Cardiac septum (tissue), 1 donor: ENCODE measurements at regions not wholly inside any gene's neighbourhood (a gene's known extent, or its start where the extent isn't known, plus 50 kb on each side); places are given as distances from the start of the nearest gene placed in this dataset.
"Not testable (repeated sequence)": the region's sequence is repeated elsewhere in the genome, so short reads cannot be mapped to it uniquely, and the experiment has no call there.

Source experiments
- DNase-seq: peaks from one replicate; pipeline ENCODE4 v3.0.0-alpha.2; 2020; ENCODE audit warnings: low spot score
- intact Hi-C: fragments of 100-400 bp; cut with DNase I; formaldehyde crosslinking; loops from one replicate; pipeline ENCODE4 v1.14.0; 2022
- donor health status: DM: no; HTN: no; CAD: no.

DNA sequence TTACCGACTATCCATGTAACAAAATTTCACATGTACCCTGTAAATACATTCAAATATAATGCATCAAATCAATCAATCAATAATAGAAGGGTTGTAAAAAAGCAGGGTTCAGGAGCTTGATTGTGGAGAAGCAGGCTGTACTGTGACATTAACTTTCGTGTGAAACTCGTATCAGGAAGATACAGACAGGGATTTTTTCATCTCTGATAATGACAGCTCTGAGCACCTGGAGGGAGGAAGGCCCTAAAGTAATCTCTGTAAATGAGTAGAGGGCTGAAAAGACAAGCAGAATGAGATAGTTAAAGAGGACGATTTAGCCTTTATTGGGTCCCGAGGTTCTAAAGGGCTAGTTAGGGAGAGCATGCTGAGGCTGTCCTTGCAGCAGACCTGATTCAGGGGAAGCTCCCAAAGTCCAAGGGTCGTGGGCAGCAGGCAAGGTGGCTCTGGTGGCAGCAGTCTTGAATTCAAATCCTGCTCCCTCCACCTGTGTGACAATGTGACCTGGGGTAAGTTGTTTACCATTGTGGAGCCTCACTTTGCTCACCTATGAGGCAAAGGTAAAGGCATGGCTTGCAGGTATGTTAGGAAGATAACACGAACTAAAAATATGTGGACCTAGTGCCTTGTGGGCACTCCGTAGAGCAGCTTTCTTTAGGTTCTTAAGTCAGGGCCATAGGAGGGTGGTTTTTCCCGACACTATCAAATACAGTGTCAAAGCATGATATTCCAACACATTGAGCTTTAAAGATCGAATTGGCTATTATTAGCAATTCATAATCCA is 219.4 kb upstream of the MYLIP start:
- intact Hi-C loops = no loop called here

DNA sequence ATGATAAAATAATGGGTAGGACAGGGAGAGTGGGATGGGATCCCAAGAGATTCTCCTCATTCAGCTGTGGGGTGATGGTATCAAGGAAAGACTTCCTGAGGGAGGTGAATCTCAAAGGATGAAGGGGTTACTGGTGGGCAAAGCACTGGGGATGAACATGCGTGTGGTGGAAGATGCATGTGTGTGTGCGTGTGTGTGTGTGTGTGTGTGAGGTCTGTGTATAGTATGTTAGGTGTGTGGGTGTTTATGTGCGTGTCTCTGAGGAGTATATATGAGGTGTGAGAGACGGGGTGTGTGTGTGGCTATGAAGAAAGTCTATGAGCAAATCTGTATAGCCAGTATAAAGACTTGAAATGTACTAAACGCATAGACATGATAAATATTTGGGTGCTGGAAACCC is 220.0 kb upstream of the MYLIP start:
- intact Hi-C loops = no loop called here
- DNase-seq = no peak

More for the DNA sequence above, 219.4 kb upstream of the MYLIP start:
- DNase-seq = no peak

- intact Hi-C loops = no loop called here
- DNase-seq = no peak
Measured at GRCh38 chr6:15907914-15908518, 220.9 kb upstream of the MYLIP start.

- DNase-seq, intact Hi-C loops: not testable (repeated sequence)
Measured at GRCh38 chr6:15907220-15907913, 221.5 kb upstream of the MYLIP start.

DNA sequence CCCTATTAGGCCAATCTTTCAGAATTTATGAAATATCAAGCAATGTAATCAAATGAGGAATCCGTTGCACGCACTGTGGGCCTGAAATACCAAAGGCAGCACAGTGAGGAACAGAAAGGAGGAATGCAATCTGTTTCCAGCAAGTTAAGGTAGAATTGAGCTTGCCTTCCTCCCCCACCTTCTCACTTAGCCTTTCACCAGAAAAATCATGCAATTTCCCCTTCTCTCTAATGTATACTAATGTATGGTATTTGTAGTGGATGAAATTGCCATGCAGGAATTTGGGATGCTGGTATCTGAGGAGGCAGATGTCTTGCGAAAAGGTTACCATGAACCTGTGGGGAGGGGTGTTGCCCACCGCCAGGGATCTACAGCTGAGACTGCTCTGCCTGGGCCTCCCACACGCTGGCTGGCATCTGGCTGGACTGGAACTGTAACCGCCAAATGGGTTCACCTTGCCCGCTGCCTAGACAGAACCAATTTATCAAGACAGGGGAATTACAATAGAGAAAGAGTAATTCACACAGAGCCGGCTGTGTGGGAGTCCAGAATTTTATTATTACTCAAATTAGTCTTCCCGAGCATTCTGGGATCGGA is 222.4 kb upstream of the MYLIP start:
- DNase-seq = no peak
- intact Hi-C loops = no loop called here

GRCh38 chr6:15905488-15906419 is 223.1 kb upstream of the MYLIP start:
- intact Hi-C loops = no loop called here
- DNase-seq = no peak

GRCh38 chr6:15904651-15905376 is 224.1 kb upstream of the MYLIP start:
- intact Hi-C loops = no loop called here
- no peak for DNase-seq

DNA sequence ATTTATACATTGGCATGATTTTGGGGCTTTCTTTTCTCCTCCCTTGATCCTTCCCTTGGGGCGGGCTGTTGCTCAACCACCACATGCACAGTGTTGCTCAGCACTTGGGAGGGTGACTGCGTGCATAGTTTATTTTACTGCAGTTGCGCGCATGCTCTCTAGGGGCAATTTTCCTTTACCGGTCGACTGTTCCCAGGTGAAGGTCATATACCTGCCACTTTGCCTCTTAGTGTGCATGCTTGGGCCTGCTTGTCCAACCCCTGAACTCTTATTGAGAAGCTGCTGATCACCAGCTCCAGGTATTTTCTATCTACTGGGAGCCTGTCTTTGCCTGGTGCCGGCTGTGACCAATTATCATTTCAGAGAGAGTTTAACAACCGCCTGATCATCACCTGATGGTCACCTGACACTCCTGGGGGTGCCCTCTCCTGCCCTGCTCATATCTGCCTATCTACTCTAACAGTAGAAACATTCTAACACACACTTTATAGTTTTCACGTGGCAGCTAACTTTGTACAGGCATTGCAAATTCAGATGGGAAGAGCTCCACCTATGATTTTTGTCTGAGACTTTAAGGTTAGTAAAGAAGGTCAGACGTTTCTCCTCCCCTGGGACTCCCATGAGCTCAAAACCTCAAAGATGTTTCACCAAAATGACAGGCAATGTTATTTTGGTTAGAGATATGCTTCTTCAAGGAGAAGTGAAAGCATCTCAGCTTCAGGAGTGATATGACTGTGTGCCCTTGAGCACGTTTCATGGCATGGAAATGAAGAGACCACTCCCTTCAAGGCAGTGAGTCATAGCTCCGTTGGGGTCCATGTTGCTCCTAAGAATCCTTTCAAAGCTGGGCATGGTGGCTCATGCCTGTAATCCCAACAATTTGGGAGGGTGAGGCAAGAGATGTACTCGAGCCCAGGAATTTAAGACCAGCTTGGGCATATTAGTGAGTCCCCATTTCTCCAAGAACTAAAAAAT is 227.5 kb upstream of the MYLIP start:
- no peak for DNase-seq
- intact Hi-C loops = no loop called here

GRCh38 chr6:15898693-15899092 is 230.2 kb upstream of the MYLIP start:
- no peak for DNase-seq
- intact Hi-C loops = loop anchor here (5.0 kb wide), 1 partner anchor 64 kb away; no protein-coding TSS in a partner anchor

DNA sequence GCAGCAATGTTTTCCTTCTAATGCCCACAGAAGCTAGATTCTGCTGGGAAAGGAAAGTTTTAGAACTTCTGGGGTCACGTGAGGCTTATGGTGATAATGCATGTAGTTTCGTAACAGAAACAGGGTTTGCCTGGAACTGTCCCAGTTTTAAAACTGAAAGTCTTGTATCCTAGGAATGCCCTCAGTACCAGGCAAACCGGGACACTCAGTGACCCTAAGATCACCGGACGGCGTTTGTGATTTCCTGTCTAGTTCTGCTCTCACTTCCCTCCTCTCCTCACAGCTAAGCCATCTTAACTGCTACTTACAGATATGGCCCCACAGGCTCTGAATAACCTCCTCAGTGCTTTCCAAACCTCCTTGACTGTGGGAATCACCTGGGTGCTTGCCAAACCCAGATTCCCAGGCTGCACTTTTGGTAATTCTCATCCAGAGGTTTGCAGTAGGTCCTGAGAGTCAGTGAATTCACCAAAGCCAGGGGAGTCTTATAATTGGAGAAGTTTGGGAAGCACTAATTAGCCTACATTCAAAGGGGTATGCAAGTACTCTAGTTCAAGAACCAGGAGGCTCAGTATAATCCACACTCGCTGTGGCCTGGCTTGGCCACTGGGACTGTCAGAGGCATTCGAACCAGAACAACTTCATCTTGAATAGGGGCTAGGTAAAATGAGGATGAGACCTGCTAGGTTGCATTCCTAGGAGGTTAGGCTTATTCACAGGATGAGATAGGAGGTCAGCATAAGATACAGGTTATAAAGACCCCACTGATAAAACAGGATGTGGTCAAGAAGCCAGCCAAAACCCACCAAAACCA is 231.6 kb upstream of the MYLIP start:
- no peak for DNase-seq
- intact Hi-C loops = loop anchor here (5.0 kb wide), 1 partner anchor 65 kb away; no protein-coding TSS in a partner anchor

DNA sequence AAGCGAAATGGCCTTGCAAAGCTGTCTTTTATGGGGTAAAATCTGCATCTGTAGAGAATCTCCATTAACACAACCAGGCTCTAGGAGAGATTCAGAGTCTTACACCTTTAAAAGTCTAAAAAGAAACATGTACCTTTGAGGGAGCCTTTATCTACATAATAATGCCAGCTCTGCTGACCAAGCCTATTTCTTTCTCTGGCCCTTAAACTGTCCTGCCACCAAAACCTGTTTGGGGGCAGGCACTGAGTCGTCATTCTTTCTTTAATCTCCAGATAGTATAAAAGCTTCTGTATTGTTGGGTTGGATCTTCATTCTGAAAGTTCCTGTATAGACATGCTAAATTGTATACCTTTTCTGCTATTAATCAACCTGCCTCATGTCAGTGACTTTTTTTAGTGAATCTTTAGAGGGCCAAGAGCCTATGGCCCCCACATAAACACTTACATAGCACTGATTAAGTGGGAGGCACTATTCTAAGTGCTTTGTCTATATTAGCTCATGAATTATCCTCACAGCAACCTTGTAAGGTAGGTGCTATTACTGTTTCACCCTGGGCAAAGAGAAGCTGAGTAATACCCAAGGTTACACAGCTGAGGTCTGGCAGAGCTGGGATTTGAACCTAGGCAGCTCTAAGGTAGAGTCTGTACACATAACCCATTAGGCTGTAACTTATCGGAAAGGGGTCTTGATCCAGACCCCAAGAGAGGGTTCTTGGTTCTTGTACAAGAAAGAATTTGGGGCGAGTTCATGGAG is 232.3 kb upstream of the DTNBP1 start:
- DNase-seq = no peak
- intact Hi-C loops = loop anchor here (5.0 kb wide), 1 partner anchor 67 kb away; no protein-coding TSS in a partner anchor

DNA sequence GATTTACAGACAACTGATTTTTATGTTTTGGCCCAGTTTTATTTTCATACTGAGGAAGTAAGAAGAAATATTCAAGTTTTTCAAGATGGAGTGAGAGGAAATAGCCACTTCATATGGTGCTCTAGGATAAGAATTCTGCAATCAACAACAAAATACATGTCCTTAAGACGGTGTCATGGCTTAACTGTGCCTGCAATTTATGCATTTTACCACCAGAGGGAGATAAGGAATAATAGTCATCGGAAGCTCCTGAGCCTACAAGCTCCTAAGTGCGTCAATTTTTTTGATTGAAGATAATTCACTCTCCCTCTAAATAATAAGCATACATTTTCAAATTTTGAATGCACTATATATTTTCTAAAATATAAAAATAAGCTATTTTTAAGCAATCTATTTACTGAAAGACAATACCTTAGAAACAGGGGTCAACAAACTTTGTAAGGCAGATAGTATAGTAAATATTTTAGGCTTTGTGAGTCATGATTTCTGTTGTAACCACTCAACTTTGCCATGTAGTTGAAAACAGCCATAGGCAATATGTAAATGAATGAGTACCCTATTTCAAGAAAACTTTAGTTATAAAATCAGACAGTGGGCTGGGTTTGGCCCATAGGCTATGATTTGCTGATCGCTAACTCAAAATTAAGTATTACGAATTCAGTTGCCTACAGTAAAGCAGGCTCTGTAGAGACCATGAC is 230.9 kb upstream of the DTNBP1 start:
- no peak for DNase-seq
- intact Hi-C loops = no loop called here

GRCh38 chr6:15892369-15892768 is 229.5 kb upstream of the DTNBP1 start:
- no peak for DNase-seq
- intact Hi-C loops = no loop called here

DNA sequence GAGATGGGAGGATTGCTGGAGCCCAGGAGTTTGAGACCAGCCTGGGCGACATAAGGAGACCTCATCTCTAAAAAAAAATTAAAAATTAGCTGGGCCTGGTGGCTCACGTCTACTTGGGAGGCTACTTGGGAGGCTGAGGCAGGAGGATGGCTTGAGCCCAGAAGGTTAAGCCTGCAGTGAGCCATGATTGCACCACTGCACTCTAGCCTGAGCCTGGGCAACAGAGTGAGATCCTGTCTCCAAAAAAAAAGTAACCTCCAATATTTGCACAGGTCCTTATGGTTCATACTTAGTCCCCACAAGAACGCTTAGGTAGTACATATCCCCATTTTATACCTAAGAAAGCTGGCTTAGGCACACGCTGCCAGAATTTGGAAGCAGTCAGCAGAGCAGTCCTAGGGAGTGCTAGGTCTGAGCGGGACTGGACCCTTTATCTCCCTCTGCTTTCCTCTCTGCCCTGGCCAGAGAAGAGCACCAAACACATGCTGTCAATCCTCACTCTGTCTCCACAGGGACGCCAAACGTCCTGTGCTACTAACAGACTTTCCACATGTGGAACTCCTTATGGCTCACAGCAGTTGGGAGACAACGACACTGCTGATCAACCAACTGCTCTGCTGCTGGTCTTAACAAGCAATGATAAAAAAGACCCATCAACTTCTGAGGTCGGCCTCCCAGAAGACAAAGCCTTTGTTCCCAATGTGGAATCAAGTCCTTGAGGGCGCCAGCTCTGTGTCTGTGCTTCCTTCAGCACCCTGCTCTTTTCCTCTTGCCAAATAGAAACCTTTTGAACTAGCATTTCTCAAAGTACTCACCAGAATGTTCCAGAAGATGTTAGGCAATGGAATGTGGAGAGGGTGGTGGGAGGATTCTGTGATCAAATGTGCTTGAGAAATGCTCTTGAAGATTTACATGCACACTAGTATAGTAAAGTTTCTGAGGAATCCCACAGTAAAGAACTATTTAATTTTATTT is 226.3 kb upstream of the DTNBP1 start:
- DNase-seq = no peak
- intact Hi-C loops = no loop called here
